GM19239 (cell line): ENCODE measurements at regions not wholly inside any gene's neighbourhood (a gene's known extent, or its start where the extent isn't known, plus 50 kb on each side); places are given as distances from the start of the nearest gene placed in this dataset.
"Not testable (repeated sequence)": the region's sequence is repeated elsewhere in the genome, so short reads cannot be mapped to it uniquely, and the experiment has no call there.

Experiments used
- DNase-seq: peaks from one replicate; pipeline ENCODE4 v3.0.0; 2011; ENCODE audit warnings: low spot score; ENCODE audit not compliant: insufficient read length
- FAIRE-seq: peaks from 2 replicates; lab custom pipeline; 2011; peaks lifted over from hg19 to GRCh38; lab: Jason Lieb, UNC

DNA sequence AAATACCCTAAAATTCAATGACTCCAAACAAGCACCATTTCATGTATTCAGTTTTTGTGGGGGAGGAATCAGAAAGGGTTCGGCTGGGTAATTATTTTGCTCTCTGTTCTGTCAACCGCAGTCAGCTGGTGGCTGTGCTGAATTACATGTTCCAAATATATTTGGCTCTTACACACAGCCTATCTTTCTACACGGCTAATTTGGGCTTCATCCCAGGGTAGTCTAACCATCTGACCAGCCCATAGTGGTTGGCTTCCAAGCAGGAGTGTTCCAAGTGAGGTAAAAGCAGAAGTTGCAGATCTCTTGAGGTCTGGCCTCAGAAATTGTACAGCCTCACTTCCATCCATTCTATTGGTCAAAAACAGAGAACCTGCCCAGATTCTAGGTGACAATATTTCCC is 760.8 kb upstream of the SEMA6D start:
- no peak for FAIRE-seq
- DNase-seq, result no peak

- DNase-seq (no peak), FAIRE-seq (no peak)
Measured at GRCh38 chr15:46956881-46957280, 760.4 kb upstream of the SEMA6D start.

- no peak for FAIRE-seq
- DNase-seq, result no peak
Measured at GRCh38 chr15:46960581-46960980, 756.7 kb upstream of the SEMA6D start.

- FAIRE-seq (no peak), DNase-seq (no peak)
Measured at GRCh38 chr15:46961795-46962194, 755.5 kb upstream of the SEMA6D start.

DNA sequence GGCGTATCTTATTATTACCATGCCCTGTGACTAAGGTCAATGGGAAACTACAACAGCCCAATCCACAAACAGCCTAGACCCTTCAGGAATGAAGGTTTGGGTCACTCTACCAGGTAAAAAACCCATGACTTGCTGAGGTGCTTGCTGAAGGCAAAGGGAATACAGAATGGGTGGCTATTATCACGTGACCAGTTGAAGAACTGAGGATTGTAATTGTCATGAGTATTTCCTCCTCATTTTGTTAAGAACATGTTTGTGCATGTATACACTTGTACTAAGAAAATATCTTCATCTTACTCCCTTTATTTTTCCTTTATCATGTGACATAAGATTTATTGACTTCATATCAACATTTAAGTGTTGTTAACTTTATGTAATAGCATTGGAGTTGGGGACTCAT is 729.2 kb upstream of the SEMA6D start:
- not testable (repeated sequence) for DNase-seq, FAIRE-seq

DNA sequence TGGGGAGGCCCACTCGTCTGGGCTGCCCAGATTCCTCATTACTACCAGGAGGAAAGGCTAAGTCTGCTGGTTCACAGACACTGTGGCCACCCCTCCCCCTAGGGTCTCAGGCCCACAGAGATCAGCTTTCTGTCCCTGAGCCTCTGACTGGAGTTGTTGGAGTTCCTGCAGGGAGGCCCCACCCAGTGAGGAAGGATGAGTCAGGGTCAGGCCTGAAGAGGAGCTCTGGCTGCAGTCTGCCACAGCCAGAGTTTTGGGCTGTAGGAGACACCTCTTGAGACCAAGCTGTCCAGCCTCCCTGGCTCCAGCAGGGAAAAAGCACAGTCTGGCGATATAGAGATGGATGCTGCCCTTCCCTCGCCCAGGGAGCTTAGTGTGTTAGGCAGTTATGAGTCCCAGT is 720.9 kb upstream of the SEMA6D start:
- no peak for DNase-seq
- FAIRE-seq, result no peak

DNA sequence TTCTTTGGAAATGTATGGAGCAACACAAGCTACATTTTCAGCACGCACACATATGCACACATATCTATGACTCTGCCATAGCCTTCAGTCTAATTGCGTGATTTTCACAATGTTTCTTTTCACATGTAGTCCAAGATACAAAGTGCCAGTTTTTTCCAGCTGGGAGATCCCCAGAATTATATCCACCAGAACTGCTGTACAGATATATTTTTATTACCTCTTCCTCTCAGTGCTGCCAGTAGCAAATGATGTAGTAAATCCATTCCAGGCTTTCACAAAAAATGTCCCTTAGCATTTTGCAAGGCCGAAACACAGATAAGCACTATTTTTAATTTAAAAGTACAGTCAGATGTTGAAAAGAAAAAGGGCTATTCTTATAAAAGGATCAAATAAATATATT is 719.8 kb upstream of the SEMA6D start:
- DNase-seq (no peak), FAIRE-seq (no peak)

- no peak for FAIRE-seq
- DNase-seq, result no peak
Measured at GRCh38 chr15:47003568-47003967, 713.7 kb upstream of the SEMA6D start.

GRCh38 chr15:47013446-47013845 is 703.9 kb upstream of the SEMA6D start:
- FAIRE-seq (no peak), DNase-seq (no peak)

DNA sequence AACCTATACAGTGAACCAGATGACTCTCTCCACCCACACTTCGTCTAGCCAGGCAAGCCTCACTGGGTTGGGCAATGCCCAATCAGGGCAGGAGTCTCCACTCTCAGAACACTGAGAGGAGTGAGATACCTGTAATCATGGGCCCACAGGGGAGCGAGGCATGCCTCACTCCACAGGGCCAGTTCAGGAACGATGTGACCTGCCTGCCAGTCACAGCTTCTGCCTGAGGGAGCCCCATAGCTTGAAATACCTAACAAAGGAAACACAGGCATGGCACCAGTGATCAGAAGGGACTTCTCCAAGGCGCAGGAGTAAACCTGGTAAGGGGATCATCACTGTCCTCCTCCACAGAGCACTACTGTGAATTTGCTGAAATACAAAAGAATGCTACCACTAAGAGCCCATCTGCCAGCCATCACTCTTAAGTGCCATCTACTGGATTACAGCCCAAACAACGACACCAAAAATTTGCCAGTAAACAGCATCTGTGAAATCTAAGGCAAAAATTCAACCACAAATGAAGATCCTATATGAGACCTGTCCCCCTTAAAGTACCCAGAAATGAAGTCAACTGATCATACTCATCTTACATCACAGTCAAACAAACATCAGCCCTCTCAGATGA is 689.9 kb upstream of the SEMA6D start:
- no peak for DNase-seq
- no peak for FAIRE-seq

DNA sequence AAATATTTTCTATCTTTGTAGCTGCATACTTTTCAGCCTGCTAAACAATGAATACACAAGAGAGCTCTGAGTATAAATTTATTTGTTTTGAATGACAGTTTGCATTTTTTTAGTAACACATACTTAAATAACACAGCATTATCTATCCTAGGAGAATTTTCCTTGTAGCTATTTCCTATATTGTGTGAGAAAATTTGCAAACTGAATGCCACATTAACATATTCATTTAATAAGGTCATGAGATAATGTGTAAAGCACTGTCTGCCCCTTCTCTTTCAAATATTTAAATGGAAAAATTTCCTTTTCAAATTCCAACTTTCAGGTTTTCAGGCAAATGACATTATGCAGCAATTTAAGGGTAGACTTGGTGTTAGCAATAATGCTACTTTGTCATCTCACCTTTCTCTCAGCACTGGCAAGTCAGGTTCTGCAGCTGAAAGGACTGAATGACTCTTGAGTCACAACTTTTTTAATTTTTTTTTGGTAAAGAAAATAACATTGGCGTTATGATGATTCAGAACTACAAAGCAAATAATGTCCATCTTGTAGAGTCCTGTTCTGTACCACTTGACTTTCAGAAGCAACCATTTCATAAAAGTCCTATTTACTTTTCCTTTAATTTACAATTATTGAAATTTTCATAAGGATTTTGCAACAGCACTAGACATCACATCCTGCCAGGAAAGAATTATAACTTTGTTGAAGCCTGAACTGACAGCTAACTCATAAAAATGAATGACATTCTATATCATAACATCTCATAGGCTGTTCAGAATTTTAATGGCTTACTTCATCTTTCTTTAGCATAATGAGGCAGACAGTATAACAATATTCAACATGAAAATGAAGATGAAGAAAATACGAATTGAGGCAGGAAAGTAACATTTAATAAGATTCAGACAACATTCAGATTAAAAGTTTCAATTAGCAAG is 681.6 kb upstream of the SEMA6D start:
- no peak for FAIRE-seq
- DNase-seq, result no peak

DNA sequence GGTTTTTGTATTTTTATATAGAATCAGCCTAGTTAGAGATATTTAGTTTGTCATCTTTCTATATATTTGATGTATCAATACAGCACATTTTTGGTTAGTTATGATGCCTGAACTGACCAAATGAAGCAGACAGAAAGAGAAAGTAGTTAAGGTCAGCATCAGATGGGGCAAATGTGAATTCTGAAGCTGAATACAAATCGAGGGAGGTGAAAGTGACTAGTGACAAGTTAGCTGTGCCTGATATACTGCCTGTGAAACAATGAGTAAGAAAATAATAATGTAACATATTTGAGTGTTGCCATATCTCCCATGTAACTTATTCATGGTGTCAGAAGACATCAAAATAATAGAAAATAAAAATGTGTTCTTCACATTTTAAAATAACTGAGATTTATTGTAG is 680.3 kb upstream of the SEMA6D start:
- DNase-seq (no peak), FAIRE-seq (no peak)

DNA sequence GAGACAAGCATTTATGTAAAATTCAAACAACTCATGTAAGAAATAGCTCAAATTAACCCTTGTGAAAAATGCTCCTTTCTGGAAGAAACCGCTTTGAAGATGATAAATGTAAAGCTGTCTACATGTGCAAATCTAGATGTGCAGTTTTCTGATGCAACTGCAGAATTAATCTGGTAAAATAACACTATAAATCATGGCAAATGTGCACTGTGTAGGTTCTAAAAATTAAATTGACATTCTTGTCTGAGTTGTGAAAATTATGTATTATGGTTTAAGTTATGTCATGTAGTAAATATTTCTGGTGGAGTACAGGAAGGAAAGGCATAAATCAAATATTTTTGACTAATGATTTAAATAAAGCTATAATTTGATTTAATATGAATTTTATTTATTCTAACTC is 678.1 kb upstream of the SEMA6D start:
- no peak for FAIRE-seq
- no peak for DNase-seq

GRCh38 chr15:47041301-47041700 is 676.0 kb upstream of the SEMA6D start:
- FAIRE-seq (no peak), DNase-seq (no peak)

DNA sequence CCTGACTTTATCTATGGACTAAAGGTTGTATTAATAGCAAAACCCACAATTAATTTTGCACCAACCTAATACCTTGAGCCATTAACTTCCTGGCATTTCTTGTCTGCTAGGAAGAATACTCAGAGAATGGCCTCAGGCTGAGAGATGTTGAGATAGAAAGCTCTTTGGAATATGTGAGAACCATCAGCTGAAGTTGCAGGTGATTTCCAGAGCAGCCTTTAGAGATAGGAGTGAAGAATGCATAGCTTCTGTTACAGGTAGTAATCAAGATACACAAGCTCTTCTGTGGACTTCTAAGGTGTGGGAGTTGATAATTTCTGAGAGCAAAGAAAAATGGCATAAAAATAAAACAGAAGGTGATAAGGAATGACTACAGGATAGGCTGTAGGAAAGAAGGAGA is 669.3 kb upstream of the SEMA6D start:
- FAIRE-seq, DNase-seq: not testable (repeated sequence)

GRCh38 chr15:47066392-47066791 is 650.9 kb upstream of the SEMA6D start:
- DNase-seq (no peak), FAIRE-seq (no peak)

DNA sequence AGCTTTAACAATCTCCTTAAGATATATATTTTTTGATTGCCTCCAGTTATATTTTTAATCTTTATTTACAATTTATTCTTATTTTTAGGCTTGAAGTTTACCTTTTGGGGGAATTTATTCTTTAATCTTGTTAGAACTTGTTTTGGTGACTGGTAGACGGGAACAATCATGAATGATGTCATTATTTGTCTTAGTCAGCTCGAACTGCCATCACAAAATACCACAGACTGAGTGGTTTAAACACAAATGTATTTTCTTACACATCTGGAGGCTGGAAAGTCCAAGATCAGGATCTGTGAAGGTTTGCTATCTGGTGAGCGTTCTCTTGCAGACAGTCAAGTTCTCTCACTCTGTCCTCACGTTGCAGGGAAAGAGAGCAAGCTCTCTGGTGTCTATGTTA is 639.5 kb upstream of the SEMA6D start:
- FAIRE-seq, DNase-seq: not testable (repeated sequence)

GRCh38 chr15:47095833-47096232 is 621.5 kb upstream of the SEMA6D start:
- DNase-seq, result no peak
- no peak for FAIRE-seq

DNA sequence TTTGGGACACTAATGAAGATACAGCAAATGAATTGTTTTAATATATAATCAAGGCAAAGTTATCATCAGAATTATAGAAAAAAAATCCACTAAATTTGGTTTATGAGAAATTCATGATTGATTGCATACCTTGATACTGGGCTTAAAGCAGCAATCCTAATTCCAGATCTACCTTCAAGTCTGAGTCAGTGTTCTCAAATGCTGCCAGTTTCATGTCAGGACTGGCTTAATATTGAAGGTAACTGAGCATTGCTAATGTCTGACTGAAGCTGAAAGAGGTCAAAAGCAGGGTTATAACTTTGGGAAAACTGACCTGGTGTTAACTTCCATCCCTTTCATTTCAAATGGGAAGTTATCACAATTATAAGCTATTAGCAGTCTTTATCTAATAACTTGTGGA is 618.8 kb upstream of the SEMA6D start:
- FAIRE-seq, DNase-seq: not testable (repeated sequence)

GRCh38 chr15:47099801-47100200 is 617.5 kb upstream of the SEMA6D start:
- DNase-seq, FAIRE-seq: not testable (repeated sequence)

DNA sequence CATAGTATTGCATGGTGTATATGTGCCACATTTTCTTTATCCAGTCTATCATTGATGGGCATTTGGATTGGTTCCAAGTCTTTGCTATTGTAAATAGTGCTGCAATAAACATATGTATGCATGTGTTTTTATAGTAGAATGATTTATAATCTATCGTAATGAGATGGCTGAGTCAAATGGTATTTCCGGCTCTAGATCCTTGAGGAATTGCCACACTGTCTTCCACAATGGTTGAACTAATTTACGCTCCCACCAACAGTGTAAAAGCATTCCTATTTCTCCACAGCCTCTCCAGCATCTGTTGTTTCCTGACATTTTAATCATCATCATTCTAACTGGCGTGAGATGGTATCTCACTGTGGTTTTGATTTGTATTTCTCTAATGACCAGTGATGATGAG is 608.5 kb upstream of the SEMA6D start:
- not testable (repeated sequence) for FAIRE-seq

More for the DNA sequence above, 608.5 kb upstream of the SEMA6D start:
- DNase-seq, result not testable (repeated sequence)
